ENCODE measurements at regions not wholly inside any gene's neighbourhood (a gene's known extent, or its start where the extent isn't known, plus 50 kb on each side); places are given as distances from the start of the nearest gene placed in this dataset.

- no peak for TF ChIP-seq RBM22 (optimal IDR thresholded peaks at IDR 0.05; ENCODE audit: low read length)
- TF ChIP-seq, protein P1, sequence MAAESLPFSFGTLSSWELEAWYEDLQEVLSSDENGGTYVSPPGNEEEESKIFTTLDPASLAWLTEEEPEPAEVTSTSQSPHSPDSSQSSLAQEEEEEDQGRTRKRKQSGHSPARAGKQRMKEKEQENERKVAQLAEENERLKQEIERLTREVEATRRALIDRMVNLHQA (CRISPR knock-in tag; IDR thresholded peaks at IDR 0.05): no peak
- peak; percentile 48; the same call in 1 of the 2 replicates for TF ChIP-seq TAF1 (CRISPR knock-in tag; IDR thresholded peaks at IDR 0.05)
- TF ChIP-seq ZNF367 (CRISPR knock-in tag; IDR thresholded peaks at IDR 0.05; ENCODE audit: borderline replicate concordance): no peak
- TF ChIP-seq ARNT (IDR thresholded peaks at IDR 0.05): no peak
- no peak for TF ChIP-seq FOXA3 (CRISPR knock-in tag; IDR thresholded peaks at IDR 0.05)
- 0 out of 2 replicates have a peak, but pooled peaks have one; percentile 53 for TF ChIP-seq ZNF747 (CRISPR knock-in tag; IDR thresholded peaks at IDR 0.05; ENCODE audit: borderline replicate concordance)
- no peak for TF ChIP-seq POGZ (CRISPR knock-in tag; IDR thresholded peaks at IDR 0.05)
- TF ChIP-seq KIAA2018 (CRISPR knock-in tag; IDR thresholded peaks at IDR 0.05; ENCODE audit: borderline replicate concordance): no peak
- TF ChIP-seq RFX1 (IDR thresholded peaks at IDR 0.05): no peak
- TF ChIP-seq ZNF720 (CRISPR knock-in tag; IDR thresholded peaks at IDR 0.05): no peak
- TF ChIP-seq TCF7 (IDR thresholded peaks at IDR 0.05; ENCODE audit: low read depth): no peak
- TF ChIP-seq KLF11 (CRISPR knock-in tag; IDR thresholded peaks at IDR 0.05): no peak
- TF ChIP-seq U2AF1 (optimal IDR thresholded peaks at IDR 0.05; ENCODE audit: low read depth, low read length): no peak
- no peak for TF ChIP-seq GTF2F1 (IDR thresholded peaks at IDR 0.05; ENCODE audit: low read length)
- no peak for TF ChIP-seq ZMYM2 (CRISPR knock-in tag; IDR thresholded peaks at IDR 0.05)
- TF ChIP-seq ZSCAN9 (CRISPR knock-in tag; IDR thresholded peaks at IDR 0.05; ENCODE audit: borderline replicate concordance): 0 out of 2 replicates have a peak, but pooled peaks have one; percentile 17
- no peak for TF ChIP-seq ATF1 (CRISPR knock-in tag; IDR thresholded peaks at IDR 0.05)
- TF ChIP-seq TGIF2 (CRISPR knock-in tag; IDR thresholded peaks at IDR 0.05): no peak
- TF ChIP-seq ARNT2 (CRISPR knock-in tag; IDR thresholded peaks at IDR 0.05; ENCODE audit: low read depth): no peak
- TF ChIP-seq ZNF674 (CRISPR knock-in tag; IDR thresholded peaks at IDR 0.05; ENCODE audit: low read depth): no peak
- no peak for TF ChIP-seq ZNF567 (CRISPR knock-in tag; IDR thresholded peaks at IDR 0.05; ENCODE audit: borderline replicate concordance)
- TF ChIP-seq ZNF224 (CRISPR knock-in tag; IDR thresholded peaks at IDR 0.05): no peak
- no peak for TF ChIP-seq ZNF740 (CRISPR knock-in tag; IDR thresholded peaks at IDR 0.05)
- no peak for TF ChIP-seq FOSL2 (CRISPR knock-in tag; IDR thresholded peaks at IDR 0.05)
Observed at GRCh38 chr6:167678102-167679101, 148.3 kb upstream of the AFDN start (continued).
